Esophagus muscularis mucosa (tissue), 3 donors: ENCODE measurements at regions not wholly inside any gene's neighbourhood (a gene's known extent, or its start where the extent isn't known, plus 50 kb on each side); places are given as distances from the start of the nearest gene placed in this dataset.

Experiments
- CTCF ChIP-seq, 3 experiments: fragments of 200-600 bp in 2 of 3; fragments of 450-650 bp in 1 of 3; sonication (generic) in 2 of 3; IDR thresholded peaks; one replicate each; pipeline ENCODE4 v1.5.1; 2017 to 2019; ENCODE audit warnings: antibody characterized with exemption in 3 of 3, mild to moderate bottlenecking in 2 of 3, moderate library complexity in 1 of 3
- POLR2A ChIP-seq: fragments of 450-650 bp; IDR thresholded peaks from one replicate; pipeline ENCODE4 v1.6.1; 2017; ENCODE audit warnings: antibody characterized with exemption, moderate library complexity, mild to moderate bottlenecking, low read depth

GRCh38 chr14:53884601-53885000, 72.0 kb downstream of the BMP4 start:
- TF ChIP-seq CTCF (IDR thresholded peaks at IDR 0.05) (no peak), POLR2A (no peak)
